H9 (cell line): ENCODE measurements at regions not wholly inside any gene's neighbourhood (a gene's known extent, or its start where the extent isn't known, plus 50 kb on each side); places are given as distances from the start of the nearest gene placed in this dataset.
"Not testable (repeated sequence)": the region's sequence is repeated elsewhere in the genome, so short reads cannot be mapped to it uniquely, and the experiment has no call there.

Experiments used
- DNase-seq: peaks from one replicate; pipeline ENCODE4 v3.0.0-alpha.2; 2017
- H2AFZ ChIP-seq: one replicate; pipeline ENCODE4 v1.6.1; 2013; ENCODE audit warnings: mild to moderate bottlenecking, low read length, control low read depth, moderate library complexity
- H2AK5ac ChIP-seq: 2 replicates; pipeline ENCODE4 v1.6.1; 2013; ENCODE audit warnings: low read length, control low read depth, mixed read lengths; ENCODE audit not compliant: insufficient read length
- H2BK120ac ChIP-seq: one replicate; pipeline ENCODE4 v1.6.1; 2013; ENCODE audit warnings: low read depth, mild to moderate bottlenecking, low read length, control low read depth, inconsistent platforms; ENCODE audit not compliant: poor library complexity, severe bottlenecking
- H2BK12ac ChIP-seq: 2 replicates; pipeline ENCODE4 v1.6.1; 2013; ENCODE audit warnings: low read length, control low read depth, mixed read lengths, low read depth; ENCODE audit not compliant: insufficient read length
- H2BK15ac ChIP-seq: 2 replicates; pipeline ENCODE4 v1.6.1; 2013; ENCODE audit warnings: low read depth, low read length, control low read depth
- H2BK20ac ChIP-seq: one replicate; pipeline ENCODE4 v1.6.1; 2013; ENCODE audit warnings: low read depth, mild to moderate bottlenecking, low read length, control low read depth, inconsistent platforms; ENCODE audit not compliant: poor library complexity, severe bottlenecking
- H2BK5ac ChIP-seq: 2 replicates; pipeline ENCODE4 v1.6.1; 2013; ENCODE audit warnings: low read length, control low read depth, mixed read lengths; ENCODE audit not compliant: insufficient read length
- H3K14ac ChIP-seq: 2 replicates; pipeline ENCODE4 v1.6.1; 2013; ENCODE audit warnings: low read length, control low read depth; ENCODE audit not compliant: insufficient read depth
- H3K18ac ChIP-seq: 2 replicates; pipeline ENCODE4 v1.6.1; 2013; ENCODE audit warnings: low read depth, mild to moderate bottlenecking, mixed read lengths, low read length, control low read depth; ENCODE audit not compliant: insufficient read length
- H3K23ac ChIP-seq: 2 replicates; pipeline ENCODE4 v1.6.1; 2013; ENCODE audit warnings: low read length, control low read depth, mixed read lengths, low read depth; ENCODE audit not compliant: insufficient read length
- H3K23me2 ChIP-seq: 2 replicates; pipeline ENCODE4 v1.6.1; 2013; ENCODE audit warnings: low read depth, mild to moderate bottlenecking, mixed read lengths, low read length, control low read depth; ENCODE audit not compliant: insufficient read length, poor library complexity, severe bottlenecking
- H3K27ac ChIP-seq: 2 replicates; pipeline ENCODE4 v1.5.1; 2013; ENCODE audit warnings: low read length, control low read depth, mixed read lengths, low read depth; ENCODE audit not compliant: insufficient read length
- H3K27me3 ChIP-seq: 2 replicates; pipeline ENCODE4 v1.6.1; 2013; ENCODE audit warnings: low read length, control low read depth, inconsistent platforms; ENCODE audit not compliant: insufficient read depth
- H3K4ac ChIP-seq: 2 replicates; pipeline ENCODE4 v1.6.1; 2013; ENCODE audit warnings: low read depth, mild to moderate bottlenecking, control low read depth, inconsistent platforms, low read length, moderate library complexity
- H3K4me1 ChIP-seq: 2 replicates; pipeline ENCODE4 v1.6.1; 2013; ENCODE audit warnings: low read length, control low read depth, inconsistent platforms; ENCODE audit not compliant: insufficient read depth
- H3K4me2 ChIP-seq: 2 replicates; pipeline ENCODE4 v1.6.1; 2013; ENCODE audit warnings: low read length, control low read depth, mixed read lengths; ENCODE audit not compliant: insufficient read length, insufficient read depth
- H3K56ac ChIP-seq: 2 replicates; pipeline ENCODE4 v1.6.1; 2013; ENCODE audit warnings: low read depth, mild to moderate bottlenecking, mixed read lengths, low read length, control low read depth; ENCODE audit not compliant: insufficient read length
- H3K79me1 ChIP-seq: 2 replicates; pipeline ENCODE4 v1.6.1; 2013; ENCODE audit warnings: low read depth, mild to moderate bottlenecking, moderate library complexity, low read length, control low read depth, inconsistent platforms; ENCODE audit not compliant: insufficient read depth, poor library complexity, severe bottlenecking
- H3K79me2 ChIP-seq: 2 replicates; pipeline ENCODE4 v1.6.1; 2013; ENCODE audit warnings: low read length, control low read depth, inconsistent platforms; ENCODE audit not compliant: insufficient read depth
- H3K9ac ChIP-seq: 2 replicates; pipeline ENCODE4 v1.6.1; 2013; ENCODE audit warnings: low read length, control low read depth, mixed read lengths; ENCODE audit not compliant: insufficient read length; ENCODE audit errors: extremely low read depth
- H3K9me3 ChIP-seq: one replicate; pipeline ENCODE4 v1.6.1; 2013; ENCODE audit warnings: low read depth, low read length, inconsistent platforms; ENCODE audit not compliant: control insufficient read depth
- H3T11ph ChIP-seq: one replicate; pipeline ENCODE4 v1.6.1; 2013; ENCODE audit warnings: mild to moderate bottlenecking, low read length, control low read depth, inconsistent platforms
- H4K20me1 ChIP-seq: one replicate; pipeline ENCODE4 v1.6.1; 2013; ENCODE audit not compliant: control insufficient read depth, insufficient read length, insufficient read depth
- H4K5ac ChIP-seq: 2 replicates; pipeline ENCODE4 v1.6.1; 2013; ENCODE audit warnings: low read depth, mild to moderate bottlenecking, mixed read lengths, low read length, control low read depth; ENCODE audit not compliant: insufficient read length
- H4K8ac ChIP-seq: replicated peaks from 2 replicates; pipeline ENCODE4 v1.6.1; 2013; ENCODE audit warnings: low read length, control low read depth, mixed read lengths, low read depth; ENCODE audit not compliant: insufficient read length
- H4K91ac ChIP-seq: 2 replicates; pipeline ENCODE4 v1.6.1; 2013; ENCODE audit warnings: low read depth, mild to moderate bottlenecking, moderate library complexity, mixed read lengths, low read length, control low read depth; ENCODE audit not compliant: insufficient read length
- H3K27ac Mint-ChIP-seq, 3 experiments: 2 replicates in 2 of 3; 3 replicates in 1 of 3; pipeline ENCODE4 v1.8.0; 2020 to 2021; ENCODE audit warnings: mixed read lengths in 3 of 3, mild to moderate bottlenecking in 1 of 3, moderate library complexity in 1 of 3
- H3K27me3 Mint-ChIP-seq: 2 replicates; pipeline ENCODE4 v1.8.0; 2021; ENCODE audit warnings: low read depth, mild to moderate bottlenecking, moderate library complexity, mixed read lengths
- H3K36me3 Mint-ChIP-seq, 3 experiments: 2 replicates in 2 of 3; 3 replicates in 1 of 3; pipeline ENCODE4 v1.8.0; 2020 to 2021; ENCODE audit warnings: low read depth in 3 of 3, mixed read lengths in 3 of 3; ENCODE audit not compliant: insufficient read depth in 1 of 3
- H3K4me1 Mint-ChIP-seq, 2 experiments: 2 replicates each; pipeline ENCODE4 v1.8.0; 2020; ENCODE audit warnings: mixed read lengths in 2 of 2
- H3K4me3 Mint-ChIP-seq, 2 experiments: 2 replicates in 1 of 2; 3 replicates in 1 of 2; pipeline ENCODE4 v1.8.0; 2020 to 2021; ENCODE audit warnings: mild to moderate bottlenecking in 2 of 2, mixed read lengths in 2 of 2, moderate library complexity in 1 of 2
- H3K9me3 Mint-ChIP-seq, 2 experiments: 2 replicates in 1 of 2; 3 replicates in 1 of 2; pipeline ENCODE4 v1.8.0; 2020; ENCODE audit warnings: mild to moderate bottlenecking in 2 of 2, mixed read lengths in 2 of 2, moderate library complexity in 1 of 2
- CTCF ChIP-seq: fragments of 200-600 bp; sonication (generic); conservative IDR thresholded peaks from 3 replicates; pipeline ENCODE4 v1.8.0; 2021; ENCODE audit warnings: antibody characterized with exemption, mild to moderate bottlenecking
- WGBS: extraction: QIAGEN DNeasy Blood & Tissue Kit; methylation state at CpG from one replicate; pipeline ENCODE4 v1.1.7; 2013; ENCODE audit warnings: missing lambda C conversion rate, low lambda C conversion rate, mixed read lengths; ENCODE audit not compliant: insufficient read length; ENCODE audit errors: extremely low coverage; 5-methylcytosine and 5-hydroxymethylcytosine counted together

GRCh38 chr7:3146571-3147226 lies 103.0 kb upstream of the CARD11 start:
- Histone ChIP-seq H3K56ac (no peak overlapping the region), H2BK5ac (no peak overlapping the region), H3K27me3 (no peaks in the 10 kb centered on the region), H3K9me3 (no peaks in the 10 kb centered on the region), H3K4ac (no peak overlapping the region), H3K9ac (no peak overlapping the region), H2BK120ac (no peak overlapping the region), H3K23ac (no peak overlapping the region), H3K27ac (no peak overlapping the region), H2BK15ac (no peak overlapping the region), H2BK20ac (no peak overlapping the region), H3K79me1 (no peaks in the 10 kb centered on the region), H3K79me2 (no peaks in the 10 kb centered on the region), H3T11ph (no peak overlapping the region), H3K23me2 (no peaks in the 10 kb centered on the region), H4K5ac (no peak overlapping the region), H2AK5ac (no peak overlapping the region), H2BK12ac (no peak overlapping the region), H3K14ac (no peak overlapping the region), H3K4me1 (no peaks in the 10 kb centered on the region), H4K8ac (no peak overlapping the region), H4K91ac (no peak overlapping the region), H3K4me2 (no peak overlapping the region), H4K20me1 (no peaks in the 10 kb centered on the region), H3K18ac (no peak overlapping the region), H2AFZ (no peak overlapping the region)
- no peak for DNase-seq
- WGBS: no CpG with 5 or more reads among the region's 18 CpGs
- Mint-ChIP-seq H3K9me3 (no peaks in the 10 kb centered on the region), H3K36me3 (no peaks in the 10 kb centered on the region), H3K4me3 (no peak overlapping the region), H3K27me3 (no peaks in the 10 kb centered on the region), H3K27ac (no peak overlapping the region; a peak in 1 of 7 replicates), H3K4me1 (peaks cover 6 to 15% of the 10 kb centered on the region in 2 experiments)
- TF ChIP-seq CTCF: no peak

GRCh38 chr7:3148471-3148870 lies 104.8 kb upstream of the CARD11 start:
- not testable (repeated sequence) for H4K91ac ChIP-seq, H2BK5ac ChIP-seq, H3K56ac ChIP-seq, H4K8ac ChIP-seq, H3K4ac ChIP-seq, H2BK15ac ChIP-seq, H3K79me1 ChIP-seq, H2AFZ ChIP-seq, H3K18ac ChIP-seq, H3K9me3 ChIP-seq, H3T11ph ChIP-seq, H3K23me2 ChIP-seq, H3K79me2 ChIP-seq, H4K5ac ChIP-seq, H3K4me1 ChIP-seq, H3K27me3 Mint-ChIP-seq, H3K9ac ChIP-seq, H3K27me3 ChIP-seq, H3K4me2 ChIP-seq, H3K36me3 Mint-ChIP-seq, H3K23ac ChIP-seq, DNase-seq, H2BK20ac ChIP-seq, H3K27ac ChIP-seq, H3K14ac ChIP-seq, H2BK120ac ChIP-seq, H3K27ac Mint-ChIP-seq, H2BK12ac ChIP-seq, H3K9me3 Mint-ChIP-seq, H4K20me1 ChIP-seq, H2AK5ac ChIP-seq, H3K4me3 Mint-ChIP-seq
- H3K4me1 Mint-ChIP-seq: peaks cover 6 to 16% of the 10 kb centered on the region in 2 experiments
- no CpG with 5 or more reads among the region's 4 CpGs for WGBS
